ENCODE measurements at regions not wholly inside any gene's neighbourhood (a gene's known extent, or its start where the extent isn't known, plus 50 kb on each side); places are given as distances from the start of the nearest gene placed in this dataset.

DNA sequence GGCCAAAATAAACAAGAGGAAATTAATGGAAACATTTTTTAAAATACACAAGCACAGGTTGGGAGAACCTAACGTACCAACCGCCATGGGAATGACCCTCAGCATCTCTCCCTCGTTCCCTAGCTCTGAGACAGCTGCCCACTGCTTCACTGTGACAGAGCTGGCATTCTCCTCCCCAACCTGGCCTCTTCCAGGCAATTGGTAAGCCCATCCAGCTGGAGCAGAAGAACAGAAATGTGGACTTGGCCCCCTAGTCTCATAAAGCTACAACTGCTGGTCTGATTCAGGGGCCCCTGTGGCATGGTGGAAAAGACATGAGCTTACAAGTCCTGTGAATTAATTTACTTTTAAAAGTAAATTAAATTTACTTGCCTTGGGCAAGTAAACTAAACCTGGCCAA lies 245.1 kb downstream of the PTTG2 start:
- peaks cover 13% of the 10 kb centered on the region for H3K9me3 Mint-ChIP-seq
- TF ChIP-seq, protein P1, sequence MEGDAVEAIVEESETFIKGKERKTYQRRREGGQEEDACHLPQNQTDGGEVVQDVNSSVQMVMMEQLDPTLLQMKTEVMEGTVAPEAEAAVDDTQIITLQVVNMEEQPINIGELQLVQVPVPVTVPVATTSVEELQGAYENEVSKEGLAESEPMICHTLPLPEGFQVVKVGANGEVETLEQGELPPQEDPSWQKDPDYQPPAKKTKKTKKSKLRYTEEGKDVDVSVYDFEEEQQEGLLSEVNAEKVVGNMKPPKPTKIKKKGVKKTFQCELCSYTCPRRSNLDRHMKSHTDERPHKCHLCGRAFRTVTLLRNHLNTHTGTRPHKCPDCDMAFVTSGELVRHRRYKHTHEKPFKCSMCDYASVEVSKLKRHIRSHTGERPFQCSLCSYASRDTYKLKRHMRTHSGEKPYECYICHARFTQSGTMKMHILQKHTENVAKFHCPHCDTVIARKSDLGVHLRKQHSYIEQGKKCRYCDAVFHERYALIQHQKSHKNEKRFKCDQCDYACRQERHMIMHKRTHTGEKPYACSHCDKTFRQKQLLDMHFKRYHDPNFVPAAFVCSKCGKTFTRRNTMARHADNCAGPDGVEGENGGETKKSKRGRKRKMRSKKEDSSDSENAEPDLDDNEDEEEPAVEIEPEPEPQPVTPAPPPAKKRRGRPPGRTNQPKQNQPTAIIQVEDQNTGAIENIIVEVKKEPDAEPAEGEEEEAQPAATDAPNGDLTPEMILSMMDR (conservative IDR thresholded peaks at IDR 0.05): no peak
- H3K4me1 Mint-ChIP-seq (ENCODE audit: unreplicated experiment): peaks cover 4% of the 10 kb centered on the region
- no peak overlapping the region for H3K4me3 Mint-ChIP-seq
- DNase-seq (ENCODE audit: extremely low spot score, unreplicated experiment): no peak
- no peaks in the 10 kb centered on the region for H3K27me3 Mint-ChIP-seq
- H3K27ac Mint-ChIP-seq: no peak overlapping the region
- peaks cover 4% of the 10 kb centered on the region for H3K36me3 Mint-ChIP-seq

DNA sequence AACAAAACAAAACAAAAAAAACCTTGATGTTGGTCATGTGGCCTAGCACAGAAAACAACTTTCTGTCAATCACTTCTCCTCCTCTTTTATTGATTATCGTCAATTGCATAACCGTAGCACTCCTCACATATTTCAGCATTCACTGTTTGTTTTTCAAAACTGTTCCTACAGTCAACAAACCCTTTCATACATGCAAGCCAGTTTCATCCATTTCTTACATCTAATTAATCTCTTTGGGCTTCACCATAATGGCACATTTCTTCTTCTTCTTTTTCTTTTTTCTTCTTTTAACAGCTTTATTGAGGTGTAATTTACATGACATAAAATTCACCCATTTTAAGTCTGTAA lies 246.9 kb downstream of the PTTG2 start:
- no peak for DNase-seq (ENCODE audit: extremely low spot score, unreplicated experiment)
- H3K4me3 Mint-ChIP-seq: no peak overlapping the region
- H3K9me3 Mint-ChIP-seq: peaks cover 13% of the 10 kb centered on the region
- TF ChIP-seq, protein P1 (conservative IDR thresholded peaks at IDR 0.05): no peak
- H3K27me3 Mint-ChIP-seq: no peaks in the 10 kb centered on the region
- no peak overlapping the region for H3K27ac Mint-ChIP-seq
- peaks cover 8% of the 10 kb centered on the region for H3K4me1 Mint-ChIP-seq (ENCODE audit: unreplicated experiment)
- peaks cover 4% of the 10 kb centered on the region for H3K36me3 Mint-ChIP-seq

DNA sequence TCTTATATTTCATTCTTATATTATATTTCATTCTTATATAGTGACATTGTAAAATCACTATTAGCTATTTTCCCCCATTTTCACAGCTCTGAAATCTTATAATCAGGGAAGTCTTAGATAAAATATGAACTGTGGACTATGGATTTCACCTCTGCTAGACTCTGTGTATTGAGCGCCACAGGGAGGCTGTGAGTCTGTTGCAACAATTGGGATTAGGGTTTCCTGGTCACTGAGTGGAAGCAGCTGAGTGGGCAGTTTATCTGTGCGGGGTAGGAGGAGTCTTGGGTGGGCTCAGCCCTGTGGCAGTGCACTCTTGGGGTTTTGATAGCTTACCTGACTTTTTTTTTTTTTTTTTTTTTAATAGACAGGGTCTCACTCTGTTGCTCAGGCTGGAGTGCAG lies 249.5 kb downstream of the PTTG2 start:
- TF ChIP-seq, protein P1 (conservative IDR thresholded peaks at IDR 0.05): no peak
- DNase-seq (ENCODE audit: extremely low spot score, unreplicated experiment): no peak
- Mint-ChIP-seq H3K27ac (no peak overlapping the region), H3K36me3 (peaks cover 4% of the 10 kb centered on the region), H3K4me3 (no peak overlapping the region), H3K4me1 (ENCODE audit: unreplicated experiment) (peaks cover 13% of the 10 kb centered on the region), H3K9me3 (peaks cover 13% of the 10 kb centered on the region), H3K27me3 (no peaks in the 10 kb centered on the region)

DNA sequence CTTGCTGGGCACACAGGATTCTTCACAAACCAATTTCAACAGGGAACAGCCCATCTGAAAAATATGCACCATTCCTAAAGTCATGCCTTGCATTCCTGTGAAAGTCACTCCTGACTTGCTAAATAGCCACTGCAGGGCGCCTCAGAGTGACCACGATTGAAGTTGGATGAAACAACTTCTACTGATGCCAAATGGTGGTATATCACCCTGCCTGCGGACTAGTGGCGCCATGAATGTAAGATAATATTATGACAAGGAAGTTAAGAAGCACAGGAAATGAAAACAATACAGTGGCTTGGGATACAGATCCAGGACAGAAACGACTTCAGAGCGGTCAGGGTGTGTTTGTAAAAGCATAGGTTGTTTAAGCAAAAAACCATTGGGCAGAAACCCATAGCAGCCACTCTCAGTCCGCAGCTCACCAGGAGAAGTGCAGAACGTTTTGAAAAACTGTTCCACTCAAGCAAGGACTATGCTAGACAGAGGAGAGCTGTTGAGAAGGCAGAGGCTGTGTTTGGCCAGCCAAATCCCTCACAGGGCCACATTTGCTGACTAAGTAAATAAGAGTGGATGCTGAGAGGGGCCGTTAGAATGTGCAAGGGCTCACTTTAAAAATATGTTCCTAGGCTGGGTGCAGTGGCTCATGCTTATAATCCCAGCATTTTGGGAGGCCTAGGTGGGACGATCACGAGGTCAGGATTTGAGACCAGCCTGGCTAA lies 250.4 kb downstream of the PTTG2 start:
- H3K27ac Mint-ChIP-seq: no peak overlapping the region

DNA sequence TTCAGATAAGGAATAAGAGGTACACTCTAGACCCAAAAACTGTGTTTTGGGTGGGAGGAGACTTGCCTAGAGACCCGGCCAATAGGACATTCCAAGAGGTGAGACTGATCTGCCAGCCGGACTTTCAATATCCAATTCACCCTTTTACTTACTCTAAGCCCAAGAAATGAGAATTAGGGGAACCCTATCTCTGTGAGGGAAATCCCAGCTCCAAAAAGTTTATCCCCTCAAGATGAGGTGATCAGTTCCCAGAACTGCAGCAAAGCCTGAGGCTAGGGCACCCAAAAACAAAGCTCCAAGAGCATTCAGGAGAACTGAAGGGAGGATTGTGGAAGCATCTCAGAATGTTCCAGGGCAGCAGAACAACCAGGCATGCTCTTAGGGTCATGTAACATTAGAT lies 251.7 kb downstream of the PTTG2 start:
- DNase-seq (ENCODE audit: extremely low spot score, unreplicated experiment): no peak
- TF ChIP-seq, protein P1 (conservative IDR thresholded peaks at IDR 0.05): no peak
- Mint-ChIP-seq H3K27me3 (no peaks in the 10 kb centered on the region), H3K4me1 (ENCODE audit: unreplicated experiment) (peaks cover 13% of the 10 kb centered on the region), H3K36me3 (peaks cover 4% of the 10 kb centered on the region), H3K27ac (no peak overlapping the region), H3K9me3 (peaks cover 12% of the 10 kb centered on the region), H3K4me3 (no peak overlapping the region)

More for the DNA sequence above, 250.4 kb downstream of the PTTG2 start:
- no peaks in the 10 kb centered on the region for H3K27me3 Mint-ChIP-seq
- TF ChIP-seq, protein P1 (conservative IDR thresholded peaks at IDR 0.05): no peak
- H3K4me3 Mint-ChIP-seq: no peak overlapping the region
- peaks cover 4% of the 10 kb centered on the region for H3K36me3 Mint-ChIP-seq
- peaks cover 13% of the 10 kb centered on the region for H3K9me3 Mint-ChIP-seq
- no peak for DNase-seq (ENCODE audit: extremely low spot score, unreplicated experiment)
- peaks cover 13% of the 10 kb centered on the region for H3K4me1 Mint-ChIP-seq (ENCODE audit: unreplicated experiment)

Measured in type B pancreatic cell (in vitro differentiated cells).